ENCODE measurements at regions not wholly inside any gene's neighbourhood (a gene's known extent, or its start where the extent isn't known, plus 50 kb on each side); places are given as distances from the start of the nearest gene placed in this dataset.

GRCh38 chr6:126820634-126821033 is 297.8 kb upstream of the RSPO3 start:
- TF ChIP-seq POLR2AphosphoS5 (IDR thresholded peaks at IDR 0.05; ENCODE audit: insufficient read depth in 1 of 2, low read depth in 1 of 2) = no peak
- TF ChIP-seq, protein P1, sequence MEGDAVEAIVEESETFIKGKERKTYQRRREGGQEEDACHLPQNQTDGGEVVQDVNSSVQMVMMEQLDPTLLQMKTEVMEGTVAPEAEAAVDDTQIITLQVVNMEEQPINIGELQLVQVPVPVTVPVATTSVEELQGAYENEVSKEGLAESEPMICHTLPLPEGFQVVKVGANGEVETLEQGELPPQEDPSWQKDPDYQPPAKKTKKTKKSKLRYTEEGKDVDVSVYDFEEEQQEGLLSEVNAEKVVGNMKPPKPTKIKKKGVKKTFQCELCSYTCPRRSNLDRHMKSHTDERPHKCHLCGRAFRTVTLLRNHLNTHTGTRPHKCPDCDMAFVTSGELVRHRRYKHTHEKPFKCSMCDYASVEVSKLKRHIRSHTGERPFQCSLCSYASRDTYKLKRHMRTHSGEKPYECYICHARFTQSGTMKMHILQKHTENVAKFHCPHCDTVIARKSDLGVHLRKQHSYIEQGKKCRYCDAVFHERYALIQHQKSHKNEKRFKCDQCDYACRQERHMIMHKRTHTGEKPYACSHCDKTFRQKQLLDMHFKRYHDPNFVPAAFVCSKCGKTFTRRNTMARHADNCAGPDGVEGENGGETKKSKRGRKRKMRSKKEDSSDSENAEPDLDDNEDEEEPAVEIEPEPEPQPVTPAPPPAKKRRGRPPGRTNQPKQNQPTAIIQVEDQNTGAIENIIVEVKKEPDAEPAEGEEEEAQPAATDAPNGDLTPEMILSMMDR (IDR thresholded peaks at IDR 0.05) = no peak
- no peak for TF ChIP-seq POLR2A (IDR thresholded peaks at IDR 0.05)
